GM21447 (cell line): ENCODE measurements at regions not wholly inside any gene's neighbourhood (a gene's known extent, or its start where the extent isn't known, plus 50 kb on each side); places are given as distances from the start of the nearest gene placed in this dataset.

ENCODE experiments used
- ATAC-seq: cut with Tn5 transposase; IDR thresholded peaks from one replicate; pipeline ENCODE4 v1.9.1; 2021; ENCODE audit not compliant: unreplicated experiment

DNA sequence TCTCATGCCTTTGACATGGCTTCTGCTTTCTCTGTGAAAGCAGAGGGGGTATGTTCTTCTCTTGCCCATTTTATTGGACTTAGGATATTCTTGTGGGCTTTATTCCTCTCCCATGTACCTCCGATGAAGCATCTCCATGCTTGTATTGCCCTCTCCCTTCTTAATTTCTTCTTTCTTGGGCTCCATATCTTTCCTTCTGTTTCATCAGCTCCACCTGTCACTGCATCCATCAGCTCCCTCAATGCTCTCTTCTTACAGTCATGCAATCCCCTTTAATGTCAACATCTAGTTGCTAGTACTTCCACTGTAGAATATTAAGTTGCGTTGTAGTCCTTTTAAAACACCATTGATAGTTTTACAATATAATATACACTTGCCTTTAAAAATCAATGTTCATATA, 257.6 kb downstream of the GPAT3 start:
- no peak for ATAC-seq

DNA sequence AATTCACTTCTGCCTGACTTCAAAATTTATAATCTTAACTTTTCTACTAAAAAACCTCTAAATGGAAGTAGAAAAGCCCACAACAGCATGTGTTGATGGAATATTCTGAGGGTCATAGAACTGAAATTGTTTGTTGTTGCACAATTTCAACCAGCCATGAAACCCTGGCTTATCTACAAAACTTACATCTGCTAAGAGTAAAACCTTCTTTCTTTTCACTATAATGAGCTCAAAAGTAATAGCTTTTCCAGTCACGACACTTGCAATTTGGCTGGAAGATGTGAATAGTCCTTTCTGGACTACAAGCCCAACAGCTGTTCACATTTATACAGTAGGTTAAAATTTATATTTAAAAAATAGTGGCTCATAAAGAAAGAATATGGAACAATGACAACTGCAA, 250.0 kb downstream of the GPAT3 start:
- ATAC-seq, result no peak

DNA sequence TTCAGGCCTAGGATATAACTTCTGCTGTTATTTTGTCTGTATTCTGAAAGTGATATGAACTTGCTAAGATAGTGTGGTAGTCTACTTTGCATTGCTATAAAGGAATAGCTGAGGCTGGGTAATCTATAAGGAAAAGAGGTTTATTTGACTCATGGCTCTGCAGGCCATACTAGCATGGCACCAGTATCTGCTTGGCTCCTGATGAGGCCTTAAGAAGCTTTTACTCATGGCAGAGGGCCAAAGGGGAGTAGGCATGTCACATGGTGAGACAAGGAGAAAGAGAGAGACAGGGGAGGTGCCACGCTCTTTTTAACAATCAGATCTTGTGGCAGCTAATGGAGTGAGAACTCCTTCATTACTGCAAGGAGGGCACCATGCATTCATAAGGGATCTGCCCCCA, 247.3 kb downstream of the GPAT3 start:
- no peak for ATAC-seq

DNA sequence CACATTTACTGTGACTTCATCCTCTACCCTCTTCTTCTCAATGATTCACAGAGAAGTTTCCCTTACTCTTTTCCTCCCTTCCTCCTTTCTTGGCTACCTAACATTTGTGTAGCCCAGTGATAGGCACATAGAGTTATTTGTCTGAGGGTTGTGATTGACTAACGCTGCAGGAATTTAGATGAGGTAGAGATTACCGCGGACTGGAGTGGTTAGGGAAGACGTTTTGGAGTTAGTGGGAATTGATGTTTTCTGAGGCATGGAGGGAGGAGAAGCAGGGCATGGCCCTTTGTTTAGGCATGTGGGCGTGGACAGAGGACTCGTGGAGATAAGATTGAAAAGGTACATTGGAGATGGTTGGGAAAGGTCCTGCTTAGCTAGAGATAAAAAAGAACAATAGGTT, 246.7 kb downstream of the GPAT3 start:
- ATAC-seq, result no peak

DNA sequence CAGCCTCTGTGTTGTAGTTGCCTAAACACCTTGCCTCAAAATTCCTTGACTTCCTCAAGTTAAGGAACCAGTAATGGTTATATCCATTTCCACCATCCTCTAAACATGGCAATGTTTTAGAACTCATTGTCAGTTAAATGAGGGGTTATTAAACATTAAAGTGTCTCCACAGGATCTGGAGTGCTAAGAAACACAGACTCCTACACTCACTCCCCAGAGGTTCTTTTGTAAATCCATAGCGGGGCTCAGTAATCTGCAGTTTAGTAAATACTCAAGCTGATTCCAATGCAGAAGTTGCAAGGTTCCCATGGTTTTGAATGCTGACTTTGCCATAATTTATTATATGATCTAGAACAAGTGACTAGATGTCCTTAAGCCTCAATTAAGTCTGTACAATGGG, 245.5 kb downstream of the GPAT3 start:
- no peak for ATAC-seq

GRCh38 chr4:83780053-83780733, 244.3 kb downstream of the GPAT3 start:
- ATAC-seq, result no peak

DNA sequence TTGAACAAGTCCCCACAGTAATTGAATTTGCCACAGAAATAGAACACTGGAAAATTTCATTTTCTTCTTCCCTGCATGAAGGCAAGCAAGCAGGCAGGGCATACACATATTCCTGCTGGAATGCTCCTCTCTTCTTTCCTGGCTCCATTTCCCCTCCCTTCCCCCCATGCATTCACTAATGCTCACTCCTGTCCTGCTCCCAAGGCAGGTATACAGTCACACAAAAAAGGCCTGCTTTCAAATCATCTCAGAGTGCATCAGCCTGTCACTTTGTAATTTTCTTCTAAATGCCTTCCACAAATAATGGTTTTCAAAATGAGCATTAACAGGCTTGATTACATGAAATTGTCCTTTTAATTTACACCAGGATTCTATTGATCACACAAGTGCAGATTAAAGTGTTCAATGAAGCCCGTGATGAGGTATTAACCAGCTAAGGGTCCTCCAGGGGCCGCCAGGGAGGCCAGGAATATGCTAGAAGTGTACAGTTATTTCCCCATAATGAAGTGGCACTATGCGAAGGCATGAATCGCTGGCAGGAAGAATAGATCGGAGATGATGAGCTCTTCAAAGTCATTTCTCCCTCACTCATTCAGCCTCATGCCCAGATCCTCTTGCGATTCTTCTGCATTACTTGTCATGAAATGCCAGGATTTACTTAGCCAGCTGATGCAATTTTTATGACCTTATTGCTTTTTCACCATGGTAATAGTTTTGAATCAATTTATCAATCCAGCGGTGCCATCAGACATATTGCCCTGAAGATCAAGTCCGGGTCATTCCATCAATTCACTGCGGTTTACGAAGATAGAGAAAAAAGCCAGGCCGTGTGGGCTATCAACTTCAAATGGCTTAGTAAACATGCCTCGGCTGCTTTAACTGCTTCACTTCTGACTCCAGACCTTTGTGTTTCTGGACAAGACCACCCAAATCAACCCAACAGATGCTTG, 243.5 kb downstream of the GPAT3 start:
- ATAC-seq, result no peak

GRCh38 chr4:83772685-83773084, 236.8 kb downstream of the GPAT3 start:
- ATAC-seq, result no peak

DNA sequence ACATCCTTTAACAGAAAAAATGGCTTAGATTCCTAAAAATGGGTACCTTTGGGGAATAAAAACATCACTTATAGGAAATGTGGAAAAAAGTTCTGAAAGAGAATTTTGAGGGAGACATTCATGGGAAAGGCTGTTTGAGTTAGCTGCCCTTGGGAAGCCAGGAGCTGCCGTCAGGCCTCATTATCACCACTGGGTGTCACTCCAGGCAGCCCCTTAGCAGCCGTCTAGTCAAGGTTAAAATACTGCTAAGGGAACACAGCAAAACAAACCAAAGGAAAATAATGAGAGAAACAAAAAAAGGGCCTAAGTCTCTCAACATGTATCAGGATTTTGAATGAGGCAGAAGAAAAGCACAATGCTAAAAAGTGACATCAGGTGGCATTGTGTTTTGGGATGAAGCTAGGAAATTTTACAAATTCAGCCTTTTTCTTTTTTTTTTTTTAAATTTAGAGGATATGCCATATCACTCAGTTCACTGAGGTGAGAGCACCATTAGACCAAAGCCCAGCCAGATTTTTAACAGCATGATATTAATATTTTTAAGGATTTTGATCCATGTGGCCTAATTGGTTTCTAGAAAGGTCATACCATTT, 235.3 kb downstream of the GPAT3 start:
- ATAC-seq, result no peak

- no peak for ATAC-seq
Measured at GRCh38 chr4:83768146-83768545, 232.2 kb downstream of the GPAT3 start.

DNA sequence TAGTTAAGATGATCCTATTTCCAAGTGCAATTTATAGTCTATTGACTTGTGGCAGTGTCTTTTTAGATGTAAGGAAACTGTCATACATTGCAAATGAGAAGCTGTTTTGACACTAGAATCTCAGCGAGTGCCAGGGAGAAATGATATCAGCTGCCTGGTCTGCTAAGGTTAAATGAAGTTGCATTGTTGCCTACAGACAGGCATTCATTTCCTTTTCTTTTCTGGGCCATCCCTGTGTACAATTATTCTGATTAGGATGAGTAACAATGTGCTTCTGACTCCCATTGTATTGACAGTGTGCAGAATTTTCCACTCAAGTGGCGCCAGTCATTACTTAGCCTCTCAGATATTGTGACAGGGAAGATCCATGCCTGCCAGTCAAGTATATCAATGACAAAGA, 231.2 kb downstream of the GPAT3 start:
- no peak for ATAC-seq

- ATAC-seq, result no peak
Measured at GRCh38 chr4:83759611-83760010, 223.7 kb downstream of the GPAT3 start.

DNA sequence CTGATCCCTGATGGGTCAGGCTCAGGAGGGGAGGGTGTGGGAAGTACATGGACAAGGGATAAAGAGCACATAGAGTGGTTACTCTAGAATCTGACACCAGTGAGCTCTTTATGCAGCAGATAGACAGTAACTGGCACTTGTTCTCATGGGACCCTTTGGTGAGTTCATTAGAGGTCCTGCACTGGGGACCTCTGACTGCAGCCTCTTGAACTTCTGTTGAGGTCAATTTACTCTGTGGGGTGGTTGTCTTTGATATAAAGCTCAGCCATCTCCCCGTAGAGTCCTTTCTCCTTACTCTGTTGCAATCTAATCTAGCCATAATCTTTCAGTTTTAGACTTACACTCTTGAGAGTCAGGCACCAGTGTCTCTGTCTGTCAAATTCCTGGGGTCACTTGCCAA, 222.4 kb downstream of the GPAT3 start:
- no peak for ATAC-seq

DNA sequence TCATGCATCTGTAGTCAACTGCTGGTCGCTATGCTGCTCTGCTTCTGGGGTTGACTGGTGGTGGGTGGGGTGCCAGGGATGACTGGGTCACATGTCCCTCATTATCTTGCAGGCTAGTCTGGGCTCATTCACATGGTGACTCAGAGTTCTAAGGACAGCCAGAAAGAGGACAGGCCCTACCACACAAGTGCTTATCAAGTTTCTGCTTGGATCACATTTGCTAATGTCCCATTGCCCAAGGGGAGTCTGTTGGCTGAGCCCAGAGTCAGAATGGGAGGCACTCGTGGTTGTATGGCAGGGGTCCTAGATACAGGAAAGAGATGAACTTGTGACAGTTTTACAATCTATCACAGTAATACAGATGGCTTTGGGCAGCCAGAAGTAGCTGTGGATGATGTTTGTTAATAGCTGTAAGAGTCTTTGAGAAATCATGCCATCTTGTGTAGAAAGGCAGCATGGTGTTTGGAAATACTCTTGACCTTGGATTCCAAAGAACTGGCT, 221.3 kb downstream of the GPAT3 start:
- ATAC-seq, result no peak

DNA sequence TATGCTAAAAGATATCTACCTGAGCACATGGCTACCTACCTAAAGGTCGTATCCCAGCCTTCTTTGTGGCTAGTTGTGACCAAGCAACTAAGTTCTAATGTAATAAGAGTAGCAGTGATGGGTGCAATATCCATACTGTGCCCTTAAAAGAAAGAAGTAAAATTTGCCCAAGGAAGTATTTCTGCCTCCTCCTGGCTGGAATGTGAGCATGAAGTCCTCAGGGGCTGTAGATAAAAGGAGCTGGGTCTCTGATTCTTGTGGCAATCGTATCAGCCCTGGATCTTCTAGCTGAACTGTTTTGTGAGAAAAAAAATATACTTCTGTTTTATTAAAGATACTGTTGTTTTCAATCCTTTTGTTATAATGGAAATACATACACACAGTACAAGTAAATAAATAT, 217.4 kb downstream of the GPAT3 start:
- no peak for ATAC-seq

- no peak for ATAC-seq
Measured at GRCh38 chr4:83751336-83751949, 215.5 kb downstream of the GPAT3 start.

GRCh38 chr4:83748711-83749110, 212.8 kb downstream of the GPAT3 start:
- no peak for ATAC-seq

GRCh38 chr4:83738895-83739294, 203.0 kb downstream of the GPAT3 start:
- ATAC-seq, result no peak

- ATAC-seq, result no peak
Measured at GRCh38 chr4:83734576-83734975, 198.7 kb downstream of the GPAT3 start.

- no peak for ATAC-seq
Measured at GRCh38 chr4:83732114-83732635, 196.3 kb downstream of the GPAT3 start.

- ATAC-seq, result no peak
Measured at GRCh38 chr4:83731609-83732008, 195.7 kb downstream of the GPAT3 start.
